Calu3 (cell line): ENCODE measurements at regions not wholly inside any gene's neighbourhood (a gene's known extent, or its start where the extent isn't known, plus 50 kb on each side); places are given as distances from the start of the nearest gene placed in this dataset.

Source experiments
- BruUV-seq: library from RNA; stranded (reverse); fragments of 400-500 nt; replicated peaks from 2 replicates; lab custom pipeline; 2021; lab: Mats Ljungman, UMichigan
- CTCF ChIA-PET: fragments of 300-600 bp; sonication (Branson Sonifier 250); formaldehyde crosslinking; loops from one replicate; lab custom pipeline; 2022; ENCODE audit warnings: antibody characterized with exemption; lab: Charles Lee
- DNase-seq: peaks from one replicate; pipeline ENCODE4 v3.0.0; 2022
- H3K27ac Mint-ChIP-seq: one replicate; pipeline ENCODE4 v1.8.0; 2022; ENCODE audit warnings: mixed read lengths; ENCODE audit not compliant: unreplicated experiment
- H3K27me3 Mint-ChIP-seq: one replicate; pipeline ENCODE4 v1.8.0; 2022; ENCODE audit warnings: mixed read lengths; ENCODE audit not compliant: unreplicated experiment
- H3K36me3 Mint-ChIP-seq: one replicate; pipeline ENCODE4 v1.8.0; 2022; ENCODE audit warnings: mild to moderate bottlenecking, moderate library complexity, mixed read lengths; ENCODE audit not compliant: insufficient read depth, unreplicated experiment
- H3K4me1 Mint-ChIP-seq: one replicate; pipeline ENCODE4 v1.8.0; 2022; ENCODE audit warnings: mild to moderate bottlenecking, low read depth, mixed read lengths; ENCODE audit not compliant: unreplicated experiment
- H3K4me3 Mint-ChIP-seq: one replicate; pipeline ENCODE4 v1.8.0; 2022; ENCODE audit warnings: mild to moderate bottlenecking, low read depth, moderate library complexity, mixed read lengths; ENCODE audit not compliant: unreplicated experiment
- H3K9me3 Mint-ChIP-seq: one replicate; pipeline ENCODE4 v1.8.0; 2022; ENCODE audit warnings: low read depth, mixed read lengths; ENCODE audit not compliant: unreplicated experiment
- CTCF ChIP-seq: fragments of 200-600 bp; IDR thresholded peaks from one replicate; pipeline ENCODE4 v1.8.0; 2022; ENCODE audit warnings: antibody characterized with exemption; ENCODE audit not compliant: unreplicated experiment
- intact Hi-C: fragments of 100-400 bp; cut with micrococcal nuclease; formaldehyde crosslinking; loops from one replicate; pipeline ENCODE4 v1.10.0; 2022; ENCODE audit not compliant: unreplicated experiment

GRCh38 chr6:140849456-140849855, 1283.3 kb upstream of the GJE1 start:
- H3K4me1 Mint-ChIP-seq, result peaks cover 11% of the 10 kb centered on the region
- no peak overlapping the region for H3K27ac Mint-ChIP-seq
- CTCF ChIA-PET, result interaction anchor here (1.1 kb wide), 1 partner anchor 9 kb away, joined by 3 read pairs; no protein-coding TSS in a partner anchor
- DNase-seq, result no peak
- H3K36me3 Mint-ChIP-seq, result no peaks in the 10 kb centered on the region
- BruUV-seq, result no TSS peak
- no peak overlapping the region for H3K4me3 Mint-ChIP-seq
- TF ChIP-seq CTCF, result no peak
- no peaks in the 10 kb centered on the region for H3K9me3 Mint-ChIP-seq
- no peaks in the 10 kb centered on the region for H3K27me3 Mint-ChIP-seq
- intact Hi-C loops, result no loop called here

GRCh38 chr6:140847262-140847645, 1285.5 kb upstream of the GJE1 start:
- no TSS peak for BruUV-seq

GRCh38 chr6:140846503-140847261, 1286.0 kb upstream of the GJE1 start:
- CTCF ChIA-PET, result no interaction called here
- no peak for TF ChIP-seq CTCF
- intact Hi-C loops, result no loop called here
- BruUV-seq, result no TSS peak
- DNase-seq, result no peak
- no peaks in the 10 kb centered on the region for H3K36me3 Mint-ChIP-seq
- no peak overlapping the region for H3K4me3 Mint-ChIP-seq
- no peaks in the 10 kb centered on the region for H3K9me3 Mint-ChIP-seq
- H3K4me1 Mint-ChIP-seq, result peaks cover 11% of the 10 kb centered on the region
- no peak overlapping the region for H3K27ac Mint-ChIP-seq
- H3K27me3 Mint-ChIP-seq, result no peaks in the 10 kb centered on the region

More at GRCh38 chr6:140847262-140847645, 1285.5 kb upstream of the GJE1 start:
- CTCF ChIA-PET, result no interaction called here
- no peaks in the 10 kb centered on the region for H3K36me3 Mint-ChIP-seq
- no peak overlapping the region for H3K4me3 Mint-ChIP-seq
- intact Hi-C loops, result no loop called here
- H3K27ac Mint-ChIP-seq, result no peak overlapping the region
- peaks cover 11% of the 10 kb centered on the region for H3K4me1 Mint-ChIP-seq
- DNase-seq, result no peak
- H3K27me3 Mint-ChIP-seq, result no peaks in the 10 kb centered on the region
- TF ChIP-seq CTCF, result no peak
- no peaks in the 10 kb centered on the region for H3K9me3 Mint-ChIP-seq

GRCh38 chr6:140845701-140846100, 1287.0 kb upstream of the GJE1 start:
- intact Hi-C loops, result no loop called here
- Mint-ChIP-seq H3K4me3 (no peak overlapping the region), H3K27me3 (no peaks in the 10 kb centered on the region), H3K4me1 (peaks cover 11% of the 10 kb centered on the region), H3K27ac (no peak overlapping the region), H3K9me3 (no peaks in the 10 kb centered on the region), H3K36me3 (no peaks in the 10 kb centered on the region)
- DNase-seq, result no peak
- CTCF ChIA-PET, result no interaction called here
- TF ChIP-seq CTCF, result no peak
- BruUV-seq, result no TSS peak
